Stimulated activated naive B cell treated with anti-CD40 and anti-IgM and Interleukin-4, amounts not matched to agents 10 μg/mL and 1 μg/mL and 100 μg/mL, for 72 hours (primary cell): ENCODE measurements at regions not wholly inside any gene's neighbourhood (a gene's known extent, or its start where the extent isn't known, plus 50 kb on each side); places are given as distances from the start of the nearest gene placed in this dataset.
"Not testable (repeated sequence)": the region's sequence is repeated elsewhere in the genome, so short reads cannot be mapped to it uniquely, and the experiment has no call there.

Source experiments
- ATAC-seq, 2 donors: fragments of 150-1000 bp; cut with Tn5 transposase; replicated peaks; 2 replicates each; pipeline ENCODE4 v1.10.0; 2021; ENCODE audit warnings: moderate library complexity in 1 of 2
- DNase-seq: peaks from one replicate; pipeline ENCODE4 v3.0.0; 2021
- H3K27ac Mint-ChIP-seq: one replicate; pipeline ENCODE4 v1.8.0; 2022; ENCODE audit warnings: mild to moderate bottlenecking, mixed read lengths
- H3K27me3 Mint-ChIP-seq, 2 donors: one replicate each; pipeline ENCODE4 v1.8.0; 2022; ENCODE audit warnings: mixed read lengths in 2 of 2
- H3K36me3 Mint-ChIP-seq, 2 donors: one replicate each; pipeline ENCODE4 v1.8.0; 2022; ENCODE audit warnings: mixed read lengths in 2 of 2, mild to moderate bottlenecking in 1 of 2
- H3K4me1 Mint-ChIP-seq, 2 donors: one replicate each; pipeline ENCODE4 v1.8.0; 2022; ENCODE audit warnings: mixed read lengths in 2 of 2, mild to moderate bottlenecking in 1 of 2
- H3K4me3 Mint-ChIP-seq, 2 donors: one replicate each; pipeline ENCODE4 v1.8.0; 2022; ENCODE audit warnings: mild to moderate bottlenecking in 2 of 2, mixed read lengths in 2 of 2, moderate library complexity in 1 of 2
- H3K9me3 Mint-ChIP-seq, 2 donors: one replicate each; pipeline ENCODE4 v1.8.0; 2022; ENCODE audit warnings: mixed read lengths in 2 of 2, mild to moderate bottlenecking in 1 of 2

GRCh38 chr7:114083166-114084001 lies 164.6 kb upstream of the PPP1R3A start:
- Mint-ChIP-seq H3K27ac (no peak overlapping the region), H3K27me3 (peaks cover 60 to 86% of the 10 kb centered on the region in 2 donors), H3K4me1 (peaks cover 34 to 48% of the 10 kb centered on the region in 2 donors), H3K9me3 (no peaks in the 10 kb centered on the region), H3K4me3 (peak overlapping the region; percentile 80 to 85), H3K36me3 (no peaks in the 10 kb centered on the region)
- ATAC-seq: no peak
- no peak for DNase-seq

- ATAC-seq (no peak), DNase-seq (no peak)
- Mint-ChIP-seq H3K27me3 (peaks cover 57 to 85% of the 10 kb centered on the region in 2 donors), H3K4me3 (peak overlapping the region; percentile 44 to 61), H3K4me1 (peaks cover 31 to 48% of the 10 kb centered on the region in 2 donors), H3K27ac (no peak overlapping the region), H3K9me3 (no peaks in the 10 kb centered on the region), H3K36me3 (no peaks in the 10 kb centered on the region)
These were observed 163.9 kb upstream of the PPP1R3A start for GRCh38 chr7:114082642-114083165.

DNA sequence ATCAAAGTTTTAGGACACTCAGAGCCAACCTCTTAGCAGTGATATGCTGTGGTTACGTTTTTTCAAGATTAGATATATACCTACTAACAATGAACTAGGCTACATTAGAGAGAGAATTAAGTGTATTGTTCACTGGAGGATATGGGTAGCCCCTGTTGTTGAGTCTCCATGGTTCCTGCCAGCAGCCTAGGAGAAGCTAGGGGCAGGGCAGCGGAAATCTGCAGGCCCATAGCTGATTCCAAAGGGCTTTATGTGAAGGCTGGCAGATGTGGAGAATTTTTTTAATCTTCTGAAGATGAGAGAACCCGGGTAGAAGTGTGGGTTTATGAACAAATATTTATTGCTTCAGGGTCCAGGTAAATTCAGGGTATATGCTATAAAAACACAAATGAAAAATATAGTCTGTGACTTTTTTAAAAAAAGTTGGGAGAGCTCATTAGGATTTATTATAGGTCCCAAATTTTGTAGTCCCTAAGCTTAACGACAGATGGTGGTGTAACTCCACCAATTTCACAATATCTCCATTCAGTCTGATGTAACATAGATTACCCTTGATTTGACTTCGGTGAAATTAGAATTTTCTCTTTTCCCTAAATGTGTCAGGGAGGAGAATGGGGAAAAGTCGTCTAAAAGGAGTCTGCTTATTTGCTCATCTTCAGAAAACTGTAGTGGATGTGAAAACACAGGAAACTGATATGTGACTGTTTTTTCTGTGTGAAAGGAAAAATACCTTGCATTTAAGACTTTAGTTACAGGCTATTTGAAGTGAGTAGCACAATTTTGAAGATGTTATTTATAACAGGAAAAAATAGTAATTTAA lies 163.0 kb upstream of the PPP1R3A start:
- no peak for DNase-seq
- no peak for ATAC-seq
- no peak overlapping the region for H3K27ac Mint-ChIP-seq

GRCh38 chr7:114077158-114077524 lies 158.3 kb upstream of the PPP1R3A start:
- not testable (repeated sequence) for H3K4me1 Mint-ChIP-seq, H3K27ac Mint-ChIP-seq, ATAC-seq, H3K9me3 Mint-ChIP-seq, H3K36me3 Mint-ChIP-seq, DNase-seq, H3K4me3 Mint-ChIP-seq
- peaks cover 23 to 59% of the 10 kb centered on the region in 2 donors for H3K27me3 Mint-ChIP-seq

More for the DNA sequence above, 163.0 kb upstream of the PPP1R3A start:
- Mint-ChIP-seq H3K4me3 (no peak overlapping the region), H3K36me3 (no peaks in the 10 kb centered on the region), H3K27me3 (peaks cover 49 to 85% of the 10 kb centered on the region in 2 donors), H3K9me3 (no peaks in the 10 kb centered on the region), H3K4me1 (peaks cover 25 to 41% of the 10 kb centered on the region in 2 donors)

DNA sequence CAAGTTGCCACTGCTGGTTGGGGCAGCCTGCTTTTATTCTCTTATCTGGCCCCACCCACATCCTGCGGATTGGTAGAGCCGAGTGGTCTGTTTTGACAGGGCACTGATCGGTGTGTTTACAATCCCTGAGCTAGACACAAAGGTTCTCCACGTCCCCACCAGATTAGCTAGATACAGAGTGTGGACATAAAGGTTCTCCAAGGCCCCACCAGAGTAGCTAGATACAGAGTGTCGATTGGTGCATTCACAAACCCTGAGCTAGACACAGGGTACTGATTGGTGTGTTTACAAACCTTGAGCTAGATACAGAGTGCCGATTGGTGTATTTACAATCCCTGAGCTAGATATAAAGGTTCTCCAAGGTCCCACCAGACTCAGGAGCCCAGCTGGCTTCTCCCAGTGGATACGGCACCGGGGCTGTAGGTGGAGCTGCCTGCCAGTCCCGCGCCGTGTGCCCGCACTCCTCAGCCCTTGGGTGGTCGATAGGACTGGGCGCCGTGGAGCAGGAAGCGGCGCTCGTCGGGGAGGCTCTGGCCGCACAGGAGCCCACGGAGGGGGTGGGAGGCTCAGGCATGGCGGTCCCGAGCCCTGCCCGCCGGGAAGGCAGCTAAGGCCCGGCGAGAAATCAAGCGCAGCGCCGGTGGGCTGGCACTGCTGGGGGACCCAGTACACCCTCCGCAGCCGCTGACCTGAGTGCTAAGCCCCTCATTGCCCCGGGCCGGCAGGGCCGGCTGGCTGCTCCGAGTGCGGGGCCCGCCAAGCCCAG lies 157.8 kb upstream of the PPP1R3A start:
- H3K9me3 Mint-ChIP-seq: not testable (repeated sequence)
- H3K27me3 Mint-ChIP-seq: peaks cover 24 to 53% of the 10 kb centered on the region in 2 donors

GRCh38 chr7:114073701-114074100 lies 154.9 kb upstream of the PPP1R3A start:
- H3K27ac Mint-ChIP-seq: no peak overlapping the region
- H3K9me3 Mint-ChIP-seq: no peaks in the 10 kb centered on the region
- no peak for ATAC-seq

More for the DNA sequence above, 157.8 kb upstream of the PPP1R3A start:
- H3K4me1 Mint-ChIP-seq, DNase-seq, ATAC-seq, H3K27ac Mint-ChIP-seq, H3K4me3 Mint-ChIP-seq, H3K36me3 Mint-ChIP-seq: not testable (repeated sequence)

DNA sequence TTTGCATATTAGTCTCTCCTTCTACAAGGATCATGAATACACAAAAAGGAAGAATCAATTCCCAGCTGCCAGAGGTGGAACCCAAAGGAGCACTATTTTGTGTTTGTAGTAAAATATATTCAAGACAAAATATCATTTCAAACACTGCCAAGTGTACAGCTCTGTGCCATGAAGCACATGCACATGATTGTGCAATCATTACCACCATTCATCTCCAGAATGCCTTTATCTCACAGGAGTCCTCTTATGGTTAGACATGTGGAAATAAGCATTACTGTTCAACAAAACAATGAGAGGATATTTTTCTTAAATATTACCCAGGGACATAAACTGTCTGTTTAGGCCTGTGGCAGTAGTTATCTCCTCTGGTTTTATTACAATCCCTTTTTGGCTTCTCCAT lies 151.4 kb upstream of the PPP1R3A start:
- H3K4me3 Mint-ChIP-seq: no peak overlapping the region
- DNase-seq (no peak), ATAC-seq (no peak)
- no peaks in the 10 kb centered on the region for H3K4me1 Mint-ChIP-seq
- no peak overlapping the region for H3K27ac Mint-ChIP-seq
- H3K27me3 Mint-ChIP-seq: peaks cover 14 to 20% of the 10 kb centered on the region in 2 donors
- H3K36me3 Mint-ChIP-seq: no peaks in the 10 kb centered on the region
- no peaks in the 10 kb centered on the region for H3K9me3 Mint-ChIP-seq

More at GRCh38 chr7:114073701-114074100, 154.9 kb upstream of the PPP1R3A start:
- H3K4me1 Mint-ChIP-seq: no peaks in the 10 kb centered on the region
- no peak for DNase-seq
- H3K36me3 Mint-ChIP-seq: no peaks in the 10 kb centered on the region
- peaks cover 16 to 33% of the 10 kb centered on the region in 2 donors for H3K27me3 Mint-ChIP-seq
- no peak overlapping the region for H3K4me3 Mint-ChIP-seq

GRCh38 chr7:114062810-114063209 lies 144.0 kb upstream of the PPP1R3A start:
- no peak overlapping the region for H3K4me3 Mint-ChIP-seq
- no peak for ATAC-seq

GRCh38 chr7:114051871-114052331 lies 133.1 kb upstream of the PPP1R3A start:
- Mint-ChIP-seq H3K9me3 (peaks cover 11 to 14% of the 10 kb centered on the region in 2 donors), H3K36me3 (peaks cover 3 to 5% of the 10 kb centered on the region in 2 donors), H3K27me3 (peaks cover 6 to 9% of the 10 kb centered on the region in 2 donors), H3K4me1 (peaks cover 31 to 48% of the 10 kb centered on the region in 2 donors), H3K4me3 (no peak overlapping the region), H3K27ac (peak overlapping the region; percentile 14)
- DNase-seq (no peak), ATAC-seq (peak; percentile 93 to 96)

More at GRCh38 chr7:114062810-114063209, 144.0 kb upstream of the PPP1R3A start:
- Mint-ChIP-seq H3K4me1 (no peaks in the 10 kb centered on the region), H3K9me3 (peaks cover 0 to 4% of the 10 kb centered on the region in 2 donors), H3K27me3 (peaks cover 26 to 37% of the 10 kb centered on the region in 2 donors), H3K27ac (no peak overlapping the region), H3K36me3 (no peaks in the 10 kb centered on the region)
- no peak for DNase-seq

- H3K27ac Mint-ChIP-seq: no peak overlapping the region
These were observed 131.8 kb upstream of the PPP1R3A start for GRCh38 chr7:114050571-114050970.

GRCh38 chr7:114048386-114049235 lies 129.8 kb upstream of the PPP1R3A start:
- H3K9me3 Mint-ChIP-seq: peaks cover 8% of the 10 kb centered on the region in 2 donors
- peaks cover 31 to 48% of the 10 kb centered on the region in 2 donors for H3K4me1 Mint-ChIP-seq
- H3K4me3 Mint-ChIP-seq: peak overlapping the region in 1 of 2 donors; percentile 74
- peak; percentile 29 to 37 for ATAC-seq
- H3K27me3 Mint-ChIP-seq: no peaks in the 10 kb centered on the region
- DNase-seq: no peak
- no peak overlapping the region for H3K27ac Mint-ChIP-seq
- no peaks in the 10 kb centered on the region for H3K36me3 Mint-ChIP-seq

More at GRCh38 chr7:114050571-114050970, 131.8 kb upstream of the PPP1R3A start:
- Mint-ChIP-seq H3K9me3 (peaks cover 8% of the 10 kb centered on the region in 2 donors), H3K27me3 (no peaks in the 10 kb centered on the region), H3K4me3 (no peak overlapping the region), H3K36me3 (no peaks in the 10 kb centered on the region), H3K4me1 (peaks cover 31 to 48% of the 10 kb centered on the region in 2 donors)
- ATAC-seq: no peak
- no peak for DNase-seq

DNA sequence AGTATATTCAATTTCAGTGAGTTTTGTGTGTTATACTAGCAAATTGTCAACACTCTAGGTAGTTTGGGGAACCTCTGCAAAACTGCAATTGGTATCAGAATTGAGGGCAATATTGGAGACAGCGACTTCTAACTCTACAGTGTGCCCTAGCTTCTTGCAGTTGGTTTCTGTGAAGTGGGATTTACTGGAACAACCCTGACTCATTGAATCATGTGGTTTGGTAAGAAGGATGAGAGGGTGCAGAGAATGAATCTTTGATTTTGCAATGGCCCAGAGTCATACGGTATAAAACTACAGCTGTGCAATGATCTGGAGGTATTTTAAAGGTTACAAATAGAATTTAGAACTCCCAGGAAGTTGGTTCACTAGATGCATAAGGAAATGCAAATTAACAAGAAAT lies 129.1 kb upstream of the PPP1R3A start:
- peaks cover 28 to 43% of the 10 kb centered on the region in 2 donors for H3K4me1 Mint-ChIP-seq
- DNase-seq (no peak), ATAC-seq (no peak)
- H3K27ac Mint-ChIP-seq: no peak overlapping the region
- no peaks in the 10 kb centered on the region for H3K36me3 Mint-ChIP-seq
- peaks cover 6 to 8% of the 10 kb centered on the region in 2 donors for H3K9me3 Mint-ChIP-seq
- H3K4me3 Mint-ChIP-seq: peak overlapping the region in 1 of 2 donors; percentile 74
- H3K27me3 Mint-ChIP-seq: no peaks in the 10 kb centered on the region

DNA sequence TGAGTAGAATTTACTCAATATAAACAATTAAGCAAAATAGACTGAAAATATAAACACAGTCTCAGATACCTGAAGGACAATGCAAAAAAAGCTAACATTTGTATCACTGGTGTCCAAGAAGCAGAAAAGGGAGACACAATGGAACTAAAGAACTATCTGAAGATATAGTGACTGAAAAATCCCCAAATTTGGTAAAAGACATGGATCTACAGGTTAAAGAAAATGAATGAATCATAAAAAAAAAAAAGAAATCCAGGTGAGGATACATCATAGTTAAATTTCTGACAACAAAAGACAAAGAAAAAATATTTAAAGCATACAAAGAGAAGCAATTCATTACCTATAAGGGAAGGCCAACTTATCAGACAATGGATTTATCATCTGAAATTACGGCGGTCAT lies 114.7 kb upstream of the PPP1R3A start:
- H3K9me3 Mint-ChIP-seq: no peaks in the 10 kb centered on the region
- no peaks in the 10 kb centered on the region for H3K27me3 Mint-ChIP-seq
- no peak overlapping the region for H3K4me3 Mint-ChIP-seq
- ATAC-seq (no peak), DNase-seq (no peak)
- H3K4me1 Mint-ChIP-seq: no peaks in the 10 kb centered on the region
- no peak overlapping the region for H3K27ac Mint-ChIP-seq
- no peaks in the 10 kb centered on the region for H3K36me3 Mint-ChIP-seq
